SK-N-DZ (cell line): ENCODE measurements at regions not wholly inside any gene's neighbourhood (a gene's known extent, or its start where the extent isn't known, plus 50 kb on each side); places are given as distances from the start of the nearest gene placed in this dataset.

ENCODE experiments used
- DNase-seq: peaks from one replicate; pipeline ENCODE4 v3.0.0-alpha.2; 2015; ENCODE audit warnings: low spot score

- DNase-seq = no peak
These were observed 58.6 kb downstream of the PHETA1 start for GRCh38 chr12:111310076-111310870.

GRCh38 chr12:111309584-111309983, 59.3 kb downstream of the PHETA1 start:
- no peak for DNase-seq

GRCh38 chr12:111308473-111308872, 60.4 kb downstream of the PHETA1 start:
- DNase-seq = no peak

- DNase-seq = no peak
These were observed 64.2 kb downstream of the PHETA1 start for GRCh38 chr12:111304642-111305071.

- DNase-seq = no peak
These were observed 65.4 kb downstream of the PHETA1 start for GRCh38 chr12:111303531-111303930.

GRCh38 chr12:111298582-111299436, 70.1 kb downstream of the PHETA1 start:
- DNase-seq = peak; percentile 75

GRCh38 chr12:111297703-111298426, 71.0 kb downstream of the PHETA1 start:
- DNase-seq = no peak

- DNase-seq = no peak
These were observed 71.9 kb downstream of the PHETA1 start for GRCh38 chr12:111296906-111297463.

- DNase-seq = no peak
These were observed 73.7 kb downstream of the PHETA1 start for GRCh38 chr12:111295176-111295575.

- DNase-seq = no peak
These were observed 75.5 kb downstream of the PHETA1 start for GRCh38 chr12:111293266-111294009.

GRCh38 chr12:111291357-111291756, 77.5 kb downstream of the PHETA1 start:
- DNase-seq = no peak

GRCh38 chr12:111288771-111289170, 80.1 kb downstream of the PHETA1 start:
- no peak for DNase-seq

- peak; percentile 56 for DNase-seq
These were observed 81.6 kb downstream of the PHETA1 start for GRCh38 chr12:111287125-111287900.

- DNase-seq = no peak
These were observed 83.7 kb downstream of the PHETA1 start for GRCh38 chr12:111285200-111285599.

- DNase-seq = no peak
These were observed 84.2 kb downstream of the PHETA1 start for GRCh38 chr12:111284709-111285108.

- DNase-seq = no peak
These were observed 84.9 kb downstream of the PHETA1 start for GRCh38 chr12:111283966-111284365.

GRCh38 chr12:111283521-111283920, 85.4 kb downstream of the PHETA1 start:
- no peak for DNase-seq

GRCh38 chr12:111277570-111277969, 91.3 kb downstream of the PHETA1 start:
- no peak for DNase-seq

GRCh38 chr12:111276146-111276545, 92.7 kb downstream of the PHETA1 start:
- no peak for DNase-seq

GRCh38 chr12:111275308-111275707, 93.6 kb downstream of the PHETA1 start:
- DNase-seq = no peak
